GM18867 (cell line): ENCODE measurements at regions not wholly inside any gene's neighbourhood (a gene's known extent, or its start where the extent isn't known, plus 50 kb on each side); places are given as distances from the start of the nearest gene placed in this dataset.

ENCODE experiments used
- ATAC-seq: cut with Tn5 transposase; IDR thresholded peaks from one replicate; pipeline ENCODE4 v1.9.1; 2021; ENCODE audit warnings: mild to moderate bottlenecking, moderate library complexity; ENCODE audit not compliant: unreplicated experiment

DNA sequence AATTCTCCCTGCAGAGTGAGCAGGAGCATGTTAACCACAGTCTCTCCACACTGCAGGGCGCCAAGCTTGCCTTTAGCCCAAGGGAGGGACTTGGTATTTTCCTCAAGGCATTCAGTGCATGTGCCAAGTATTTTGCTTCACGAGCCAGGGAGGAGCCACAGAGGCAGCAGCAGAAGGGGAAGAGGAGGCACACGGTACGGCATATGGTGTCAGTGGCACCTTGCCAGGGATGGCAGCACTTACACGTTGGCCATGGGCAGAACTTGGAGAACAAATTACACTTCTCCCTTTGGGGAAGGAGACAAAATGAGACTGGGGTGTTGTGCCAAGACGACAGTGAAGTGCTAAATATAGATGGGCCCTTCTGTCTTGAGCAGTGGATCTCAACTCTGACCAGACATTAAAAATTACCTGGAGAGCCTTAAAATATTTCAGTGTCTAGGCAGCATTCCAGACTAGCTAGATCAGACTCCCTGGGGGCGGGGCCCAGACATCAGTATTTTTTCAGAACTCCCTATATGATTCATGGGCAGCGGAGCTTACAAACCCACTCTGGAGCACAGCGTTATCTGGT lies 155.8 kb downstream of the DRD1 start:
- ATAC-seq, result no peak

GRCh38 chr5:175286981-175287380 lies 157.0 kb downstream of the DRD1 start:
- no peak for ATAC-seq

DNA sequence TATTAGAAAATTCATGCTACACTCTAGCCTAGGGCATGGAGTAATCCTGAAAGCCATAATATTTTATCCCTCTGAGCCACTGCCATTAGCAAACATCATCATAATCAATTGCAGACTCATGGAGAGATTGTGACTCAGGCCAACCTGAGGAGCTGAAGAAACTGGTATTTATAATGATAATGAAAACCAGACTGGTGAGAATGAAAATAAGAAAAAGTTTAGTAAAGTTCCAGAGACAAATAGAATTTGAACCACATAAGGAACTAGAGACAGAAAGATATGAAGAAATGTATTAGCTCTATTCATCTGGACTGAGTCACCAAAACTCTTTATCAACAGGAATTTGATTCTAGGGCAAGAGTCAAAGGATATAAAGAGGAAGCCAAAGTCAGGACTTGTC lies 158.7 kb downstream of the DRD1 start:
- ATAC-seq, result no peak

- ATAC-seq, result no peak
Observed at GRCh38 chr5:175284806-175285205, 159.2 kb downstream of the DRD1 start.

- no peak for ATAC-seq
Observed at GRCh38 chr5:175282611-175283225, 161.3 kb downstream of the DRD1 start.

DNA sequence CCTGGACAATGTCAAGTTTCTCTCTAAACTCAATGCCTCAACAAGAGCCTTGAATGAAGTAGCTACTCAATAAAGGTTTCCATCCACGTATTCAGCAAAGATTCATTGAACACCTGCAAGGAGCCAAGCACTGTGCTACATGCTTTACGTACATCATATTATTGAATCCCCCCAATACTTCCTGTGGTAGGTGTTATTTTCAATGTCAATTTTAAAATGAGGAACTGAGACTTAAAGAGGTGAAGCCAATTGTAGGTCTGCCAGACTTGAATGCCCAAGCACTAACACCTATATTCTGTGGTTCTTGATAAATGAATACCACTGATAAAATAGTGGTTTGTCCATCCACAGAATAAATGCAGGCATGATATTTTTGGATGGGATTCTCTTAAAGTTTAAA lies 162.3 kb downstream of the DRD1 start:
- peak; percentile 83 for ATAC-seq

DNA sequence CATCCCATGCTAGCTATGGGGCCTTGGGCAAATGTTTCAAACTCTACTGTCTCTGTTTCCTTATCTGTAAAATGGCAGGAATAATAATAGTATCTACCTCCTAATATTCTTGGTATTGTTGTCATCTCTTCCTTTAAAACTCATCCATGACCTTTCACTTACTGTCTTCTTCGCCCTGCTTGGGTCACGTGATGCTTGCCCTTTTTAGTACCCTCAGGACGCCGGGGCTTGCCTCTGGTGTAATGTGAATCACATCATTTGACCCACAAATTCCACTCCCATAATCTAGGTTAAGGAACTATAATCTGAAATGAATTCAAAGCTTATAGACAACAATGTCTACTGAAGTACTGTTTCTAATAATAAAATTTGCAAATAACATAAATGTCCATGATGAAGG lies 162.7 kb downstream of the DRD1 start:
- no peak for ATAC-seq

GRCh38 chr5:175279506-175279905 lies 164.5 kb downstream of the DRD1 start:
- ATAC-seq, result no peak

DNA sequence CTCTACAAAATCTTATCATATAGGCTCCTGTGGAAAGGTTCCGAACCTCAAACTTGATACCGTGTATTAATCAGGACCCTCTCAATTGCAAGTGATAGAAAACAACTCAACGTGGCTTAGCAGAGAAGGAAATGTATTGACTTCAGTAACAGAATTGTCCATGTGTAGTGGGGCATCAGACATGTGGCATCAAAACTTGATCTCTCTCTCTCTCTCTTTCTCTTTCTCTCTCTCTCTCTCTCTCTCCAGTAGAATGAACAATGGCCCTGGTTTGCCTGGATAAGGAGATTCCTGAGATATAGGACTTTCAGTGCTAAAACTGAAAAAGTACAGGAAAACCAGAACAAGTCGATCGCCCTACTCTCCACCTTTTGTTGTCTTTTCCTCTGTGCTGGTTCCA lies 168.2 kb downstream of the DRD1 start:
- no peak for ATAC-seq

DNA sequence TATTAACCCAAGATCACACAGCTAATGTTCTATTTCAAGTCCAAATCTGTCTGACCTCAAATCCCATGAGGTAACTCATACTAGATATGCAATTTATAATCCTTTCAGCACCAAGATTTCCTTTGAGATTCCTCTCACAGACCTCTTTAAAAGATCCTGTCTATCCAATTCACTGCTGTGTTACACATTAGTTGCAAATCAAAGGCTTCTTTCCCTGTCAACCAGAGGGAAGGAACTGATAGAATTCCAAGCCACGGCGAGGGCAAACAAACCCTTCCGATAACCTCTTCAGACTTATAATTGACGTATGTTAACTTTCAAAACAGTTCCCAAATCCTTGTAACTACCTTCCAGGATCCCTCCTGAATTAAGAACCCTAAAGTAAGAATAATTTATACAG lies 168.9 kb downstream of the DRD1 start:
- no peak for ATAC-seq

DNA sequence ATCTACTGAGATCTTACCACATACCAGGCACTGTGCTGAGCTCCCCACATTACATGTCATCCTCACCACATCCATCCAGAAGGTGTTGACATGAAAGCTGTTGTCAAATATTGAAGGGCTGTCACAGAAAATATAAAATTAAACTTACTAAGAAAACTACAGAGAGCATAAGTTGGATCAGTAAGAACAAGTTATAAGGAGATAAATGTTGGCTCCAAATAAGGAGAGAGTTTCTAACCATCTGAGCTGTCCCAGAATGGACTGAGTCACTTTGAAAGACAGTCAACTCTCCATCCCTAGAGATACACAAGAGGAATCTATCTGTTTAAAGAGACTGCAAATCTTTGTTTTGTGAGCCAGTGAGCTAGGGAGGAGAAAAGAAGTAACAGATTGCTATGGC lies 169.8 kb downstream of the DRD1 start:
- no peak for ATAC-seq

DNA sequence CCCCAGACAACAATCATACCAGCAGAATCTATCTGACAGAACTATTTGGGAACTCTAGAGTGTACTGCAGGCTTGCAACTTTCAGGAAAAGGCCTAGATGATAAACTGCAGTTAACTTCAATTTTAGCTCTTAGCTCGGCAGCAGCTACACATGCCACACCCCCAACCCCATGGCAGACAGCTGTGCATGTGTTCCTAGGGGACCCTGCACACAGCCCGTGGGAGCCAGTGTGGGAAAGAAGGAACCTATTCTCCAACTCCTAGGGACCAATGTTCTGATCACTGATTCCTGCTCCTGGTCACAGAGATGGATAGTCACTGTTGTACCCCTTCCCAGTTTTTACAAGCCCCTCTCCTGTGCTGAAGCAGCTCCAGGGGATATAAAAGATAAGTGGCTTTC lies 179.6 kb downstream of the DRD1 start:
- ATAC-seq, result no peak

GRCh38 chr5:175263776-175264175 lies 180.2 kb downstream of the DRD1 start:
- ATAC-seq, result no peak

DNA sequence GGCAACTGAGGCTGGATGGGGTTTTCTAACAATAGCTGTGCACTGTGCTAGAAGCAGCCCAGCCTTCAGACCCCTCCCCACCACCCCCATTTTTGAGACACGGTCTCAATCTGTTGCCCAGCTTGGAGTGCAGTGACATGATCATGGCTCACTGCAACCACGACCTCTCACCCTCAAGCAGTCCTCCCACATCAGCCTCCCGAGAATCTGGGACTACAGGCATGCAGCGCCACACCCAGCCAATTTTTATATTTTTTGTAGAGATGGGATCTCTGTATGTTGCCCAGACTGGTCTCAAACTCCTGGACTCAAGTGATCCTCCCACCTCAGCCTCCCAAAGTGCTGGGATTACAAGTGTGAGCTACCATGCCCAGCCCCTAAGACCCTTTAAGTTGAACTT lies 182.5 kb downstream of the DRD1 start:
- ATAC-seq, result no peak

DNA sequence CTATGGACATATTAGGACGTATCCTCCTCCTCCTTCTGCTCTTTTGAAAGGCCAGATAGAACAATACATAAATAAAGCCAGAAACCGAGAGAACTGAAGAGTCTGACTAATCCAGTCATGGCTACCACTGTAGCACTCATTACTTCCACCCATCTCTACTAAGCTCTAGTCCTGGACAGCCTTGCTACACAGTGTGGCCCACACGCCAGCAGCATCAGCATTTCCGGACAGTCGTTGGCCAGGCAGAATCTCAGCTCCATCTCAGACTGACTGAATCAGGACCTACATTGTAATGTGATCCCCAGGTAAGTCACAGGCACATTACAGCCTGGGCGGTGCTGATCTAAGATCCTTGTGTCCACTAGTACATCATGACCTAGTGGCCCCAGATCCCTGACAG lies 182.9 kb downstream of the DRD1 start:
- ATAC-seq, result no peak

- no peak for ATAC-seq
Observed at GRCh38 chr5:175257847-175258194, 186.2 kb downstream of the DRD1 start.

GRCh38 chr5:175257128-175257846 lies 186.7 kb downstream of the DRD1 start:
- no peak for ATAC-seq

GRCh38 chr5:175254155-175254554 lies 189.8 kb downstream of the DRD1 start:
- no peak for ATAC-seq

DNA sequence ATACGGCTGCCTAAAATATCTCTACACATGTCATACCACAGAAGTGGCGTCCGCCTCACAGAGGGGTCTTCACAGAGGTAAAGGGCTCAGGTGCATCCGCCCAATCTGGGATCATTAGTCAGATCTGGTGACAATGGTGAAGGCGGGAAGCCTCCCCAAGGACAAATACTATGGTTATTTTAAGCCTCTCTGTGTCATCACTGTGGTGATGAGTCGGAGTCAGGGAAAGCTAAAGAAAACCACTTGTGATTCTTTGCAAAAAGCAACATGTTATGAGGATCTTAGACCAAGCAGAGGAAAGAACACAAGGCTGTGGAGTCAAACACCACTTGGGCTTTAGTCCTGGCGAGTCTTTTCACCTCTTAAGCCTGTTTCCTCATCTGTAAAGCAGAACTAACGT lies 190.4 kb downstream of the DRD1 start:
- no peak for ATAC-seq

GRCh38 chr5:175252234-175252805 lies 191.7 kb downstream of the DRD1 start:
- ATAC-seq, result no peak

DNA sequence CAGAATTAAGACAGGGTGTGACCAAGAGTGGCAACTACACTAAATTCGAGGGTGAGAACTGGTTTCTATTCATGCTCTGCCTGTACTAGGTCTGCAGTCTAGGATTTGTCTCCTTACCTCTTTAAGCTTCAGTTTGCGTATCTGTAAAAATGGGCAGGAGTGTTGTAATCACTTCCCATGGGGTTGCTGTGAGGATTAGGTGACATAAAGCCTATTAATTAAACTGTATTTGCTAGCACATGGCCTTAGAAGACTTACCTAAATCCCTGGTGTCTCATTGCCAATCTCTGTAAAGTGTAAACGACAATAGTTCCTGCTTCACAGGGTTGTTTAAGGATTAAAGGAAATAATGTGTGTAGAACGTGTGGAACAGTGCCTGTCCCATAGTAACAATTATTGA lies 193.6 kb downstream of the DRD1 start:
- no peak for ATAC-seq

DNA sequence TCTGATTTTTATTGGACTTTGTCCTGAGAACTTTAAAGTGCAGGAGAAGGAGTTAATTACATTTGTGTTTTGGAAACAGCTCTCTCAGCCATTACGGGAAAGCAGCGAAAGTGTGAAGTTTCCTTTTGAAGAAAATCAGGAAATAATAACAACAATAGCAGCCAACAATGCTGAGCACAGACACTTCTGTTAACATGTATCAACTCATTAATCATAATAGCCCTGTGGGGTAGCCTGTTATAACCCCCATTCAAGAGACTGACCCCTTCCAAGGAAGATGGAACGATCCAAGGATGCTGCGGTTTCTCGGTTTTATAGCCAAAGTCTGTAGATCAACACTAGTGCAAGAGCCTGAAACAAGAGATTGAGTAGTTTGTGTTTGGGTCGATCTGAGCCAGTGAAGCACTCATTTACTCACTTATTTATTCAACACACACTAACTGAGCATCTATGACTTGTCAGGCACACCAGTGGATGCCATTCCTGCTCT lies 195.5 kb downstream of the DRD1 start:
- no peak for ATAC-seq
